ENCODE measurements at regions not wholly inside any gene's neighbourhood (a gene's known extent, or its start where the extent isn't known, plus 50 kb on each side); places are given as distances from the start of the nearest gene placed in this dataset.

- H3K9ac ChIP-seq (ENCODE audit: insufficient read depth in 1 of 2, low read length in 2 of 2) = no peak overlapping the region
- WGBS, 2 donors = 82 to 85% methylated on average over 17 of the region's 17 CpGs
- H3K27ac ChIP-seq (ENCODE audit: low read depth in 1 of 2, low read length in 1 of 2) = no peak overlapping the region
- H3K4me3 ChIP-seq = no peak overlapping the region
- DNase-seq (no peak), ATAC-seq (ENCODE audit: insufficient read depth, low FRiP score) (no peak)
- H3K9me3 ChIP-seq (ENCODE audit: control insufficient read depth in 4 of 4, insufficient read depth in 3 of 4, low read length in 3 of 4) = peaks cover 0 to 42% (median 8%) of the 10 kb centered on the region in 4 donors
- TF ChIP-seq CTCF (IDR thresholded peaks at IDR 0.05; ENCODE audit: control extremely low read depth, extremely low read depth) = no peak
- H3K4me1 ChIP-seq (ENCODE audit: control insufficient read depth in 5 of 5, insufficient read depth in 5 of 5, low read length in 5 of 5) = no peaks in the 10 kb centered on the region
- no peaks in the 10 kb centered on the region for H3K27me3 ChIP-seq (ENCODE audit: control insufficient read depth in 3 of 3, insufficient read depth in 3 of 3, low read length in 2 of 3)
- H3K36me3 ChIP-seq (ENCODE audit: control insufficient read depth in 4 of 4, insufficient read depth in 4 of 4, low read length in 4 of 4) = no peaks in the 10 kb centered on the region
These were observed 84.9 kb upstream of the ZNF716 start for GRCh38 chr7:57364933-57365710.

GRCh38 chr7:57367171-57367570 lies 82.8 kb upstream of the ZNF716 start:
- H3K9ac ChIP-seq (ENCODE audit: insufficient read depth in 1 of 2, low read length in 2 of 2) = no peak overlapping the region
- no peak for TF ChIP-seq CTCF (IDR thresholded peaks at IDR 0.05; ENCODE audit: control extremely low read depth, extremely low read depth)
- WGBS, 2 donors = 76 to 82% methylated on average over 6 of the region's 6 CpGs
- DNase-seq (no peak), ATAC-seq (ENCODE audit: insufficient read depth, low FRiP score) (no peak)
- no peak overlapping the region for H3K27ac ChIP-seq (ENCODE audit: low read depth in 1 of 2, low read length in 1 of 2)
- H3K36me3 ChIP-seq (ENCODE audit: control insufficient read depth in 4 of 4, insufficient read depth in 4 of 4, low read length in 4 of 4) = no peaks in the 10 kb centered on the region
- H3K9me3 ChIP-seq (ENCODE audit: control insufficient read depth in 4 of 4, insufficient read depth in 3 of 4, low read length in 3 of 4) = peaks cover 0 to 44% (median 10%) of the 10 kb centered on the region in 4 donors
- H3K4me1 ChIP-seq (ENCODE audit: control insufficient read depth in 5 of 5, insufficient read depth in 5 of 5, low read length in 5 of 5) = no peaks in the 10 kb centered on the region
- no peak overlapping the region for H3K4me3 ChIP-seq
- H3K27me3 ChIP-seq (ENCODE audit: control insufficient read depth in 3 of 3, insufficient read depth in 3 of 3, low read length in 2 of 3) = no peaks in the 10 kb centered on the region

GRCh38 chr7:57370066-57370738 lies 79.8 kb upstream of the ZNF716 start:
- H3K9me3 ChIP-seq (ENCODE audit: control insufficient read depth in 4 of 4, insufficient read depth in 3 of 4, low read length in 3 of 4) = peaks cover 0 to 43% (median 15%) of the 10 kb centered on the region in 4 donors
- H3K4me1 ChIP-seq (ENCODE audit: control insufficient read depth in 5 of 5, insufficient read depth in 5 of 5, low read length in 5 of 5) = no peaks in the 10 kb centered on the region
- 71 to 86% methylated on average over 4 of the region's 4 CpGs for WGBS, 2 donors
- no peak overlapping the region for H3K27ac ChIP-seq (ENCODE audit: low read depth in 1 of 2, low read length in 1 of 2)
- ATAC-seq (ENCODE audit: insufficient read depth, low FRiP score) (no peak), DNase-seq (no peak)
- no peaks in the 10 kb centered on the region for H3K27me3 ChIP-seq (ENCODE audit: control insufficient read depth in 3 of 3, insufficient read depth in 3 of 3, low read length in 2 of 3)
- H3K36me3 ChIP-seq (ENCODE audit: control insufficient read depth in 4 of 4, insufficient read depth in 4 of 4, low read length in 4 of 4) = no peaks in the 10 kb centered on the region
- no peak overlapping the region for H3K9ac ChIP-seq (ENCODE audit: insufficient read depth in 1 of 2, low read length in 2 of 2)
- H3K4me3 ChIP-seq = no peak overlapping the region
- no peak for TF ChIP-seq CTCF (IDR thresholded peaks at IDR 0.05; ENCODE audit: control extremely low read depth, extremely low read depth)
